A549 (cell line): ENCODE measurements at regions not wholly inside any gene's neighbourhood (a gene's known extent, or its start where the extent isn't known, plus 50 kb on each side); places are given as distances from the start of the nearest gene placed in this dataset.
"Not testable (repeated sequence)": the region's sequence is repeated elsewhere in the genome, so short reads cannot be mapped to it uniquely, and the experiment has no call there.

Experiments
- ATAC-seq, 2 experiments: fragments of 200-7000 bp in 1 of 2; fragments of >200 bp in 1 of 2; cut with Nextera tagmentation in 1 of 2; cut with Tn5 transposase in 1 of 2; 3 replicates each; pipeline versions ENCODE4 v1.8.0 to v1.9.1; 2018 to 2020; ENCODE audit warnings: mild to moderate bottlenecking in 1 of 2, moderate library complexity in 1 of 2
- CTCF ChIA-PET: fragments of 300-600 bp; sonication (Branson Sonifier 250); formaldehyde crosslinking; extraction: SDS; loops from one replicate; lab custom pipeline; 2021; ENCODE audit warnings: antibody characterized with exemption, inconsistent platforms; lab: Yijun Ruan, JAX
- POLR2A ChIA-PET: fragments of 350-600 bp; formaldehyde crosslinking; extraction: SDS; loops from one replicate; lab custom pipeline; 2021; ENCODE audit warnings: antibody characterized with exemption, inconsistent platforms; lab: Yijun Ruan, JAX
- DNase-seq, 2 experiments: peaks; one replicate each; pipeline versions ENCODE4 v3.0.0 to v3.0.0-alpha.2; 2011 to 2016; ENCODE audit warnings: low read depth in 1 of 2, low spot score in 1 of 2
- FAIRE-seq: peaks from 2 replicates; lab custom pipeline; 2011; peaks lifted over from hg19 to GRCh38; lab: Jason Lieb, UNC
- H3K27ac ChIP-seq, 2 experiments: fragments of >200 bp; sonication (Bioruptor Twin); formaldehyde crosslinking; 3 replicates each; pipeline ENCODE4 v1.5.1; 2016 to 2017
- H3K4me1 ChIP-seq: fragments of >200 bp; sonication (Bioruptor Twin); formaldehyde crosslinking; 3 replicates; pipeline ENCODE4 v1.6.1; 2016
- H3K4me2 ChIP-seq: fragments of >200 bp; sonication (Bioruptor Twin); formaldehyde crosslinking; 3 replicates; pipeline ENCODE4 v1.6.1; 2016
- H3K4me3 ChIP-seq: fragments of >200 bp; sonication (Bioruptor Twin); formaldehyde crosslinking; 3 replicates; pipeline ENCODE4 v1.5.1; 2016
- H3K9me3 ChIP-seq: fragments of >200 bp; sonication (Bioruptor Twin); formaldehyde crosslinking; 3 replicates; pipeline ENCODE4 v1.6.1; 2016
- CBX2 ChIP-seq: fragments of 200-600 bp; sonication (generic); IDR thresholded peaks from 2 replicates; pipeline ENCODE4 v1.6.1; 2016; ENCODE audit warnings: low read depth, mild to moderate bottlenecking, borderline replicate concordance
- CEBPB ChIP-seq, 2 experiments: fragments of >200 bp in 1 of 2; sonication (Bioruptor Twin) in 1 of 2; formaldehyde crosslinking in 1 of 2; IDR thresholded peaks; 2 replicates each; pipeline ENCODE4 v1.6.1; 2012 to 2016
- CHD2 ChIP-seq: fragments of 150-350 bp; IDR thresholded peaks from 2 replicates; pipeline ENCODE4 v1.6.1; 2014; ENCODE audit warnings: low read length; ENCODE audit not compliant: partially characterized antibody
- ESRRA ChIP-seq: fragments of 150-350 bp; IDR thresholded peaks from 2 replicates; pipeline ENCODE4 v1.6.1; 2014; ENCODE audit warnings: mild to moderate bottlenecking, low read length, borderline replicate concordance
- FOXS1 ChIP-seq: fragments of 250-450 bp; sonication (Bioruptor Pico); IDR thresholded peaks from 2 replicates; pipeline ENCODE4 v1.5.0; 2020; ENCODE audit warnings: mild to moderate bottlenecking, moderate library complexity
- GATA3 ChIP-seq: IDR thresholded peaks from 2 replicates; pipeline ENCODE4 v1.6.1; 2012; ENCODE audit warnings: borderline replicate concordance
- HES2 ChIP-seq: fragments of >200 bp; sonication (Bioruptor Twin); formaldehyde crosslinking; IDR thresholded peaks from 2 replicates; pipeline ENCODE4 v1.6.1; 2016
- HEYL ChIP-seq: fragments of 250-450 bp; sonication (Bioruptor Pico); IDR thresholded peaks from 2 replicates; pipeline ENCODE4 v1.8.0; 2021; ENCODE audit warnings: mild to moderate bottlenecking, moderate library complexity
- HOXB5 ChIP-seq: fragments of 250-450 bp; sonication (Bioruptor Pico); IDR thresholded peaks from 2 replicates; pipeline ENCODE4 v1.5.0; 2020; ENCODE audit warnings: mild to moderate bottlenecking, moderate library complexity
- MAFK ChIP-seq: fragments of 450-650 bp; IDR thresholded peaks from 2 replicates; pipeline ENCODE4 v1.6.1; 2014; ENCODE audit not compliant: partially characterized antibody
- NR3C1 ChIP-seq: fragments of >200 bp; sonication (Bioruptor Twin); formaldehyde crosslinking; IDR thresholded peaks from 3 replicates; pipeline ENCODE4 v1.6.1; 2017
- PBX3 ChIP-seq: IDR thresholded peaks from 2 replicates; pipeline ENCODE4 v1.6.1; 2012
- PHF8 ChIP-seq: fragments of 200-600 bp; sonication (generic); IDR thresholded peaks from 2 replicates; pipeline ENCODE4 v1.6.1; 2016; ENCODE audit warnings: low read depth, mild to moderate bottlenecking, antibody characterized with exemption, moderate library complexity, borderline replicate concordance
- RAD21 ChIP-seq, 2 experiments: fragments of >200 bp in 1 of 2; sonication (Bioruptor Twin) in 1 of 2; formaldehyde crosslinking in 1 of 2; IDR thresholded peaks in 1 of 2; conservative IDR thresholded peaks in 1 of 2; 2 replicates in 1 of 2; 3 replicates in 1 of 2; pipeline ENCODE4 v1.6.1; 2012 to 2018; ENCODE audit warnings: inconsistent platforms in 1 of 2
- RARB ChIP-seq: fragments of 250-450 bp; sonication (Bioruptor Pico); IDR thresholded peaks from 2 replicates; pipeline ENCODE4 v1.8.0; 2021; ENCODE audit warnings: mild to moderate bottlenecking, moderate library complexity
- RCOR1 ChIP-seq: fragments of 150-350 bp; IDR thresholded peaks from 2 replicates; pipeline ENCODE4 v1.6.1; 2014; ENCODE audit warnings: antibody characterized with exemption, low read length, low read depth
- SREBF2 ChIP-seq: fragments of 450-650 bp; IDR thresholded peaks from 2 replicates; pipeline ENCODE4 v1.6.1; 2014; ENCODE audit warnings: mild to moderate bottlenecking, moderate library complexity
- TP53 ChIP-seq: fragments of 250-450 bp; sonication (Bioruptor Pico); IDR thresholded peaks from 2 replicates; pipeline ENCODE4 v1.5.0; 2021; ENCODE audit warnings: mild to moderate bottlenecking, moderate library complexity
- WGBS: methylation state at CpG from one replicate; pipeline ENCODE4 v1.1.6; 2017; ENCODE audit errors: missing lambda C conversion rate; 5-methylcytosine and 5-hydroxymethylcytosine counted together
- TF ChIP-seq, protein P1 (sequence below): fragments of 250-450 bp; sonication (Bioruptor Pico); IDR thresholded peaks from 2 replicates; pipeline ENCODE4 v1.5.0; 2021; ENCODE audit warnings: mild to moderate bottlenecking, moderate library complexity, borderline replicate concordance
- TF ChIP-seq, protein P2 (sequence below): fragments of 150-350 bp; IDR thresholded peaks from 2 replicates; pipeline ENCODE4 v1.6.1; 2014; ENCODE audit warnings: low read depth, mild to moderate bottlenecking, low read length
- TF ChIP-seq, protein P3 (sequence below): fragments of 200-600 bp; sonication (generic); IDR thresholded peaks from 2 replicates; pipeline ENCODE4 v1.6.1; 2016; ENCODE audit warnings: antibody characterized with exemption, mild to moderate bottlenecking, moderate library complexity

DNA sequence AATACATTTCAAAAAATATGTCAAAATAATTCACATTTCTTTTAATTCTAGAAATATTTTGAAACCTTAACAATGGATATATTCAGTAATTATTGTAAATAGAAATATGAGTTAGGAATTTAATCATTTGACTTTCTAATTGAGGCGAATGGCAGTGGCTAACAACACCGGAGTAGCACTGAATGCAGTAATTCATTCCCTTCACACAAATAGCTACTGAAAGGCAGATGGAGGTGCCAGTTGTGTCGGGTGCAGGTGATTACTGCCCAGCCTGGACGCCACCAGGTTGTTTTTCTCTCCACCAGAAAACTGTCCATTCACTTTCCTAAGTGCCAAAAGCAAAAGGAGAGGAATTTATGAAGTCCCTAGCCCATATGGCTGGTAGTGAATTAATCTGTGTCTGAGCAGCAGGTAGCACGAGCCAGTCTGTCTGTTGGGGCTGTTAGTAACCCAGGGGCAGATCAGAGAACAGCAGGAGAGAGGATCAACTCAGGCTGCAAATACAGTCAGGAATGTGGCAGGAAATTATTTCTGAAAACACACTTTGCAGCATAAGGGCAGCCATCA lies 79.3 kb upstream of the GMNC start (continued):
- no peak for TF ChIP-seq HES2
- TF ChIP-seq, all 56 proteins: peak for 0

GRCh38 chr3:190934616-190935015 lies 72.1 kb upstream of the GMNC start:
- ATAC-seq, POLR2A ChIA-PET, H3K4me3 ChIP-seq, CTCF ChIA-PET, H3K4me1 ChIP-seq, FAIRE-seq, H3K4me2 ChIP-seq, H3K9me3 ChIP-seq, H3K27ac ChIP-seq: not testable (repeated sequence)
- DNase-seq = peak in 1 of 2 experiments; percentile 2
- WGBS = 100% methylated on average over 4 of the region's 9 CpGs

GRCh38 chr3:190926619-190927018 lies 64.1 kb upstream of the GMNC start:
- no peak for ATAC-seq
- FAIRE-seq = no peak

GRCh38 chr3:190912736-190913135 lies 50.2 kb upstream of the GMNC start:
- no peak for FAIRE-seq
- POLR2A ChIA-PET = no interaction called here
- no peaks in the 10 kb centered on the region for H3K9me3 ChIP-seq
- H3K4me2 ChIP-seq = no peak overlapping the region
- DNase-seq = no peak
- CTCF ChIA-PET = no interaction called here
- WGBS = 11% methylated on average over 5 of the region's 5 CpGs
- H3K27ac ChIP-seq = no peak overlapping the region
- H3K4me3 ChIP-seq = no peak overlapping the region
- no peaks in the 10 kb centered on the region for H3K4me1 ChIP-seq
- no peak for ATAC-seq
- TF ChIP-seq RCOR1 (no peak), FOXS1 (CRISPR knock-in tag) (no peak), NR3C1 (no peak), CHD2 (no peak), HEYL (CRISPR knock-in tag) (no peak), GATA3 (no peak), SREBF2 (no peak), CBX2 (no peak), CEBPB (IDR thresholded peaks at IDR 0.05) (no peak), PBX3 (no peak), RARB (CRISPR knock-in tag) (no peak), HOXB5 (CRISPR knock-in tag) (no peak)

More at GRCh38 chr3:190926619-190927018, 64.1 kb upstream of the GMNC start:
- H3K4me1 ChIP-seq = no peaks in the 10 kb centered on the region
- CTCF ChIA-PET = no interaction called here
- no peak overlapping the region for H3K27ac ChIP-seq
- no peak for TF ChIP-seq FOXS1 (CRISPR knock-in tag)
- TF ChIP-seq, protein P1, sequence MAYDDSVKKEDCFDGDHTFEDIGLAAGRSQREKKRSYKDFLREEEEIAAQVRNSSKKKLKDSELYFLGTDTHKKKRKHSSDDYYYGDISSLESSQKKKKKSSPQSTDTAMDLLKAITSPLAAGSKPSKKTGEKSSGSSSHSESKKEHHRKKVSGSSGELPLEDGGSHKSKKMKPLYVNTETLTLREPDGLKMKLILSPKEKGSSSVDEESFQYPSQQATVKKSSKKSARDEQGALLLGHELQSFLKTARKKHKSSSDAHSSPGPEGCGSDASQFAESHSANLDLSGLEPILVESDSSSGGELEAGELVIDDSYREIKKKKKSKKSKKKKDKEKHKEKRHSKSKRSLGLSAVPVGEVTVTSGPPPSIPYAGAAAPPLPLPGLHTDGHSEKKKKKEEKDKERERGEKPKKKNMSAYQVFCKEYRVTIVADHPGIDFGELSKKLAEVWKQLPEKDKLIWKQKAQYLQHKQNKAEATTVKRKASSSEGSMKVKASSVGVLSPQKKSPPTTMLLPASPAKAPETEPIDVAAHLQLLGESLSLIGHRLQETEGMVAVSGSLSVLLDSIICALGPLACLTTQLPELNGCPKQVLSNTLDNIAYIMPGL = no peak
- no peak for TF ChIP-seq CEBPB (IDR thresholded peaks at IDR 0.05)
- no peak for TF ChIP-seq SREBF2
- TF ChIP-seq, protein P2, sequence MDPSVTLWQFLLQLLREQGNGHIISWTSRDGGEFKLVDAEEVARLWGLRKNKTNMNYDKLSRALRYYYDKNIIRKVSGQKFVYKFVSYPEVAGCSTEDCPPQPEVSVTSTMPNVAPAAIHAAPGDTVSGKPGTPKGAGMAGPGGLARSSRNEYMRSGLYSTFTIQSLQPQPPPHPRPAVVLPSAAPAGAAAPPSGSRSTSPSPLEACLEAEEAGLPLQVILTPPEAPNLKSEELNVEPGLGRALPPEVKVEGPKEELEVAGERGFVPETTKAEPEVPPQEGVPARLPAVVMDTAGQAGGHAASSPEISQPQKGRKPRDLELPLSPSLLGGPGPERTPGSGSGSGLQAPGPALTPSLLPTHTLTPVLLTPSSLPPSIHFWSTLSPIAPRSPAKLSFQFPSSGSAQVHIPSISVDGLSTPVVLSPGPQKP = no peak
- no peak for TF ChIP-seq HEYL (CRISPR knock-in tag)
- TF ChIP-seq, protein P3, sequence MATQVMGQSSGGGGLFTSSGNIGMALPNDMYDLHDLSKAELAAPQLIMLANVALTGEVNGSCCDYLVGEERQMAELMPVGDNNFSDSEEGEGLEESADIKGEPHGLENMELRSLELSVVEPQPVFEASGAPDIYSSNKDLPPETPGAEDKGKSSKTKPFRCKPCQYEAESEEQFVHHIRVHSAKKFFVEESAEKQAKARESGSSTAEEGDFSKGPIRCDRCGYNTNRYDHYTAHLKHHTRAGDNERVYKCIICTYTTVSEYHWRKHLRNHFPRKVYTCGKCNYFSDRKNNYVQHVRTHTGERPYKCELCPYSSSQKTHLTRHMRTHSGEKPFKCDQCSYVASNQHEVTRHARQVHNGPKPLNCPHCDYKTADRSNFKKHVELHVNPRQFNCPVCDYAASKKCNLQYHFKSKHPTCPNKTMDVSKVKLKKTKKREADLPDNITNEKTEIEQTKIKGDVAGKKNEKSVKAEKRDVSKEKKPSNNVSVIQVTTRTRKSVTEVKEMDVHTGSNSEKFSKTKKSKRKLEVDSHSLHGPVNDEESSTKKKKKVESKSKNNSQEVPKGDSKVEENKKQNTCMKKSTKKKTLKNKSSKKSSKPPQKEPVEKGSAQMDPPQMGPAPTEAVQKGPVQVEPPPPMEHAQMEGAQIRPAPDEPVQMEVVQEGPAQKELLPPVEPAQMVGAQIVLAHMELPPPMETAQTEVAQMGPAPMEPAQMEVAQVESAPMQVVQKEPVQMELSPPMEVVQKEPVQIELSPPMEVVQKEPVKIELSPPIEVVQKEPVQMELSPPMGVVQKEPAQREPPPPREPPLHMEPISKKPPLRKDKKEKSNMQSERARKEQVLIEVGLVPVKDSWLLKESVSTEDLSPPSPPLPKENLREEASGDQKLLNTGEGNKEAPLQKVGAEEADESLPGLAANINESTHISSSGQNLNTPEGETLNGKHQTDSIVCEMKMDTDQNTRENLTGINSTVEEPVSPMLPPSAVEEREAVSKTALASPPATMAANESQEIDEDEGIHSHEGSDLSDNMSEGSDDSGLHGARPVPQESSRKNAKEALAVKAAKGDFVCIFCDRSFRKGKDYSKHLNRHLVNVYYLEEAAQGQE = no peak
- TF ChIP-seq TP53 = no peak
- no peak for TF ChIP-seq MAFK
- no peak for TF ChIP-seq ESRRA
- no peak for TF ChIP-seq PHF8
- no peak for TF ChIP-seq NR3C1
- TF ChIP-seq RAD21 (conservative IDR thresholded peaks at IDR 0.05 in 1 of 2, IDR thresholded peaks at IDR 0.05 in 1 of 2) = no peak
- no peaks in the 10 kb centered on the region for H3K9me3 ChIP-seq
- no peak for DNase-seq
- H3K4me3 ChIP-seq = no peak overlapping the region
- WGBS = 40% methylated on average over 1 of the region's 3 CpGs
- no peak overlapping the region for H3K4me2 ChIP-seq
- POLR2A ChIA-PET = no interaction called here
